ENCODE measurements at regions not wholly inside any gene's neighbourhood (a gene's known extent, or its start where the extent isn't known, plus 50 kb on each side); places are given as distances from the start of the nearest gene placed in this dataset.

- no peak for TF ChIP-seq RNF2 (IDR thresholded peaks at IDR 0.05; ENCODE audit: borderline replicate concordance, low read depth, low read length, missing control alignments, poor library complexity, severe bottlenecking)
- no peak for TF ChIP-seq ASH2L (IDR thresholded peaks at IDR 0.05; ENCODE audit: low read length)
- TF ChIP-seq GTF2F1 (IDR thresholded peaks at IDR 0.05; ENCODE audit: borderline replicate concordance, low read depth, low read length) = no peak
- TF ChIP-seq BRCA1 (IDR thresholded peaks at IDR 0.05; ENCODE audit: low read depth, low read length) = no peak
- no peak for TF ChIP-seq SIN3A (conservative IDR thresholded peaks at IDR 0.05 in 1 of 2, IDR thresholded peaks at IDR 0.05 in 1 of 2; ENCODE audit: low read depth in 1 of 2, low read length in 2 of 2)
- no peak for TF ChIP-seq RBBP5 (IDR thresholded peaks at IDR 0.05; ENCODE audit: borderline replicate concordance, low read depth, low read length)
Measured at GRCh38 chr1:175842550-175842949, 99.2 kb upstream of the TNR start (continued).
